HUES64 (cell line): ENCODE measurements at regions not wholly inside any gene's neighbourhood (a gene's known extent, or its start where the extent isn't known, plus 50 kb on each side); places are given as distances from the start of the nearest gene placed in this dataset.
"Not testable (repeated sequence)": the region's sequence is repeated elsewhere in the genome, so short reads cannot be mapped to it uniquely, and the experiment has no call there.

Experiments used
- H3K27ac ChIP-seq: 2 replicates; pipeline ENCODE4 v1.7.0; 2013; ENCODE audit warnings: low read depth, low read length, inconsistent platforms
- H3K27me3 ChIP-seq: 2 replicates; pipeline ENCODE4 v1.6.1; 2013; ENCODE audit warnings: mild to moderate bottlenecking, low read length; ENCODE audit not compliant: insufficient read depth
- H3K36me3 ChIP-seq: 2 replicates; pipeline ENCODE4 v1.6.1; 2013; ENCODE audit warnings: mild to moderate bottlenecking, low read length; ENCODE audit not compliant: insufficient read depth
- H3K4me1 ChIP-seq: 2 replicates; pipeline ENCODE4 v1.6.1; 2013; ENCODE audit warnings: mild to moderate bottlenecking, low read length, moderate library complexity; ENCODE audit not compliant: insufficient read depth
- H3K4me3 ChIP-seq: 2 replicates; pipeline ENCODE4 v1.5.1; 2013; ENCODE audit warnings: mild to moderate bottlenecking, low read length, moderate library complexity
- H3K9ac ChIP-seq: 2 replicates; pipeline ENCODE4 v1.6.1; 2013; ENCODE audit warnings: mild to moderate bottlenecking, low read depth, low read length
- H3K9me3 ChIP-seq: 2 replicates; pipeline ENCODE4 v1.6.1; 2013; ENCODE audit warnings: low read depth, low read length; ENCODE audit not compliant: insufficient read depth
- WGBS: fragments of 150-250, 120-280 bp; methylation state at CpG from one replicate; pipeline ENCODE4 v1.1.7; 2013; ENCODE audit warnings: missing lambda C conversion rate; 5-methylcytosine and 5-hydroxymethylcytosine counted together

DNA sequence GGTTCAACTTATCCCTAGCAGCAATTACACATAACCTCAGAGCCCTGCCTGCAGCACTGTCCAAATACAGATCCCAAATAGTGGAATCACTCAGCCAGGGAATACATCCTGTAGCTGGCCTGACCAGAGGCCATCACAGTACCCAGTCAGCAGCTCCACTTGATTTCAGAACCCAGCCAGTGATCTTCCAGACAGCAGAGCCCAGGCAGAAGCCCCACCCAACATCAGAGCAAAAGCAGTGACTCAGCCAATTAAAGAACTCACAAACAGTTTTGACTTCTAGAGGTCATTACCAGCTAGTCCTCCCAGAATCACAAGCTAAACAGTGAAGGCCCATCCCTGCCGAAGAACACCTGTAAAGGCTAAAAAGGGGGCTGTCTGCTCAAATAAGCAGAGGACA, 118.0 kb upstream of the SRD5A2 start:
- H3K9me3 ChIP-seq = peaks cover 68% of the 10 kb centered on the region
- H3K4me3 ChIP-seq = no peak overlapping the region
- no peaks in the 10 kb centered on the region for H3K27me3 ChIP-seq
- 88% methylated on average over 1 of the region's 1 CpG for WGBS
- H3K27ac ChIP-seq = no peak overlapping the region
- H3K36me3 ChIP-seq = no peaks in the 10 kb centered on the region
- H3K9ac ChIP-seq = no peak overlapping the region
- H3K4me1 ChIP-seq = no peaks in the 10 kb centered on the region

DNA sequence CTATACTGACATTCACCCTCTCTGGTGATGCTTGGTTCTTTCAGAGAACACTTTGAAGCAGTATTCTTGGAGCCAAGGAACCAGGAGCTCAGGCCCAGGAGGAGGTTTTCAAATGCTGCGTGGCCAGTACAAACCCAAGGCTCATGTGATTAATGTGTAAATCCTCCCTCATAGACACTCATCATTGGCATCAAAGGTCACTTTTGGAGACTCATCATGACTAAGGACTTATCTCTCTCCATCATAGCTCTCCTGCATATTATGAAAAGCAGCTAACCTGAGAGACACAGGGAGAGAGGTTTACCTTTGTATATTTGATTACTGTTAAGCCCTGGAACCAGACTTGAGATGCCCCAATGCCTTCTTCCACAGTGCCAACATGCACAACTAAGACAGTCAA, 115.3 kb upstream of the SRD5A2 start:
- WGBS = 83% methylated on average over 1 of the region's 1 CpG
- Histone ChIP-seq H3K9ac (no peak overlapping the region), H3K27ac (no peak overlapping the region), H3K27me3 (no peaks in the 10 kb centered on the region), H3K36me3 (no peaks in the 10 kb centered on the region), H3K4me1 (no peaks in the 10 kb centered on the region), H3K4me3 (no peak overlapping the region), H3K9me3 (peaks cover 85% of the 10 kb centered on the region)

DNA sequence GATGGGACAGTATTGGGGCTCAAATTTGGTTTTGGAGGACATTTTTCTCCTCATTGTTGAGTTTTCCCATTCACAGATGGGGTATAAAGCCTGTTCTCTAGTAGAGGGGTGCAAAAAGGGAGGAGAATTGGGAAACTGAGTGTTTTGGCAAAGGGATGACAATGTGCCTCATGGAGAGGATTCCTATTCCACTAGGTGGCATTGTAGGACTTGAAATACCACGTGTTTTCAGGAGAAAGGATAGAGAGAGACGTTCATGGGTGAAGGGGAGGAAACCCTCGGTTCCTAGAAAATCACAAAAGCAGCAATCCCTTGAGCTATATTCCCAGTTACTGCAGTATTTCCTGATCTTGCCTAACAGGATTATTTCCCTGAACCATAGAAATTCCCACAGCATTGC, 113.7 kb upstream of the SRD5A2 start:
- H3K9ac ChIP-seq = no peak overlapping the region
- no peak overlapping the region for H3K4me3 ChIP-seq
- H3K27ac ChIP-seq = no peak overlapping the region
- peaks cover 88% of the 10 kb centered on the region for H3K9me3 ChIP-seq
- WGBS = 70% methylated on average over 3 of the region's 3 CpGs
- no peaks in the 10 kb centered on the region for H3K27me3 ChIP-seq
- no peaks in the 10 kb centered on the region for H3K4me1 ChIP-seq
- no peaks in the 10 kb centered on the region for H3K36me3 ChIP-seq

DNA sequence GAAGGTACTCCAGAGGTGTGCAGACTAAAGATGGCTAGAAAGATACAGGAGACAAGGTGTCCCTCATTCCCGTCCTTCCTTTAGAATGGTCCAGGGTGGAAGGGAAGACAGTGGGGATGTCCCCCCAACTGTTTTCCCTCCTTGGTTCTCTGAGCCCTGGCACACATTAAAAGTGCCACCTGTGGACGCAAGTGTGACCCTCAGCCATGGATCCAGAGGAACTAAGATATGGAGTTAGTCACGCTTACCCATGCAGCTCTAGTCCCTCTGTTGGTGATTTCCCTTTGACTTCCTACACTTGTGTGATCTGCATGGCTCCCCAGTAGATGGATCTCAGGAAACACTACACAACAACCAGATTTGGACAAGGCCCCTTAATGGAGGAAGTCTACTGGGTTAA, 113.1 kb upstream of the SRD5A2 start:
- H3K36me3 ChIP-seq = no peaks in the 10 kb centered on the region
- no peaks in the 10 kb centered on the region for H3K27me3 ChIP-seq
- no peak overlapping the region for H3K9ac ChIP-seq
- H3K27ac ChIP-seq = no peak overlapping the region
- no peak overlapping the region for H3K4me3 ChIP-seq
- WGBS = 89% methylated on average over 3 of the region's 3 CpGs
- H3K9me3 ChIP-seq = peaks cover 87% of the 10 kb centered on the region
- no peaks in the 10 kb centered on the region for H3K4me1 ChIP-seq

DNA sequence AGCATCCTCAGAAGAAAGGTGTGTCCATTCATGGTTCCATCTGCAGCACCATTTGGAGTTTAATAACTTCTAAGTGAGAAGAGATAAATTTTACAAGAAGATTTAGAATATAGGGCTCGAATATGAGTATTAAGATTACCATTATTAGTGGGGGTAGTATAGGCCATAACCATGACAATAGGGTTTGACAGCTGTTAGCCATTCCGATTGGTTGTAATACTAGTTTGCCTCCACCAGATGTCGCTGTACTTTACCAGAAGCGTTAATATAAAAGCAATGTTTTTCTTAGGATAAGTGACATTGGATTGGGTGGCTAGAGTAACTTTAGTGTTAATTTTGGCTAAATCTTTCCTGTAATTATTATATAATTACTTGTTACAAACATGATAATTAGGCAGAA, 107.5 kb upstream of the SRD5A2 start:
- Histone ChIP-seq H3K27ac (no peak overlapping the region), H3K4me3 (no peak overlapping the region), H3K9ac (no peak overlapping the region), H3K36me3 (no peaks in the 10 kb centered on the region), H3K27me3 (no peaks in the 10 kb centered on the region), H3K4me1 (no peaks in the 10 kb centered on the region), H3K9me3 (peaks cover 79% of the 10 kb centered on the region)
- WGBS = 64% methylated on average over 4 of the region's 4 CpGs

DNA sequence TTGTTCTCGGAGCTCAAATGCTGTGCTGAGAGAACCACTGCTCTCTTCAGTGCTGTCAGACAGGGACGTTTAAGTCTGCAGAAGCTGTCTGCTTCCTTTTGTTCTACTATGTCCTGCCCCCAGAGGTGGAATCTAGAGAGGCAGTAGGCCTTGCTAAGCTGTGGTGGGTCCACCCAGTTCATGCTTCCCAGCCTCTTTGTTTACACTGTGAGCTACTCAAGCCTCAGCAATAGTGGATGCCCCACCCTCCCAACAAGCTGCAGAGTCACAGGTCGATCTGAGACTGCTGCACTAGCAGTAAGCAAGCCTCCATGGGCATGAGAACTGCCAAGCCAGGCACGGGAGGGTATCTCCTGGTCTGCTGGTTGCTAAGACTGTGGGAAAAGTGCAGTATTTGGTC, 102.8 kb upstream of the SRD5A2 start:
- not testable (repeated sequence) for H3K9ac ChIP-seq, H3K27ac ChIP-seq, H3K4me3 ChIP-seq, H3K36me3 ChIP-seq, H3K27me3 ChIP-seq, H3K4me1 ChIP-seq
- H3K9me3 ChIP-seq = peaks cover 41% of the 10 kb centered on the region
- 66% methylated on average over 4 of the region's 4 CpGs for WGBS

DNA sequence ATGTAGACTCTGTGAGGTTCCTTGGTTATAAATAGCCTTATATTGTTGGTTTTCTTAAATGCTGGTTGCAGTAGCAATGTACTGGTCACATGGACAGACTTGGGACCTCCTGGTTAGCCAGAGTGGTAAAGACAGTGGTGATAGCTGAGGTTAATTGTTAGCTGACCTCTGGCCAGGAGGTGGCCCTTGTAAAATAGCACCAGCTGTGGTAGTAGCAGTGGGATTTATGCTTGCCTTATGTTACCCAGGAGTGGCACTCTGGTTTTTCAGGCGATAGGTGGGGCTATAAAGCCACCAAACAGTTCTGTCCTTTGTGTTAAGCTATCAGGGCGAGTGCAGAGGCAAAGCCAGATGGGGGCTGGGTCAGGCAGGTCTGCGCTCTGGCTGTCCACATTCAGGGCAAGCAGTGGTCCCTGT, 94.8 kb upstream of the SRD5A2 start:
- Histone ChIP-seq H3K27ac (no peak overlapping the region), H3K4me3 (no peak overlapping the region)
- WGBS = 28% methylated on average over 3 of the region's 3 CpGs

DNA sequence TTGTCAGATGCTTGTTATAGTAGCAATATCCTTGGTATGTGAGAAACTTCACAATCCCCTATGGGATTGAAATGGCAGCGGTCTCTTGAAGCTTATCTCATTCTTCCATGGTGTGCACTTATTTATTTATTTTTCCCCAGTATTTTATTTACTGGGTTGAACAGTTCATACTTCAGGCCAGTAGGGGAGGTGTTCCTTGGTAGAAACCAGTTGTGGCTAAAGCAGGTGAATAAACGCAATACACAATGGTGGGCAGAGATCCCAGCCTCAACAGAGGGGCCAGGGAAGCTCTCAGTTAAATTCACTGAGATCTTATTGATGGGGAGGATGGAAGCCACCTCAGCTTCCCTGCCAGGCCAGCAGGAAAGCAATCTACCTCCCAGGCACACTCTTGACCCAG, 93.7 kb upstream of the SRD5A2 start:
- Histone ChIP-seq H3K27me3 (no peaks in the 10 kb centered on the region), H3K36me3 (no peaks in the 10 kb centered on the region), H3K4me1 (no peaks in the 10 kb centered on the region), H3K4me3 (no peak overlapping the region), H3K9me3 (no peaks in the 10 kb centered on the region; the same call in 1 of the 2 replicates), H3K27ac (no peak overlapping the region), H3K9ac (no peak overlapping the region)
- 94% methylated on average over 1 of the region's 2 CpGs for WGBS

More for the DNA sequence above, 94.8 kb upstream of the SRD5A2 start:
- no peaks in the 10 kb centered on the region for H3K4me1 ChIP-seq
- no peaks in the 10 kb centered on the region; the same call in 1 of the 2 replicates for H3K9me3 ChIP-seq
- H3K36me3 ChIP-seq = no peaks in the 10 kb centered on the region
- H3K27me3 ChIP-seq = no peaks in the 10 kb centered on the region
- H3K9ac ChIP-seq = no peak overlapping the region

DNA sequence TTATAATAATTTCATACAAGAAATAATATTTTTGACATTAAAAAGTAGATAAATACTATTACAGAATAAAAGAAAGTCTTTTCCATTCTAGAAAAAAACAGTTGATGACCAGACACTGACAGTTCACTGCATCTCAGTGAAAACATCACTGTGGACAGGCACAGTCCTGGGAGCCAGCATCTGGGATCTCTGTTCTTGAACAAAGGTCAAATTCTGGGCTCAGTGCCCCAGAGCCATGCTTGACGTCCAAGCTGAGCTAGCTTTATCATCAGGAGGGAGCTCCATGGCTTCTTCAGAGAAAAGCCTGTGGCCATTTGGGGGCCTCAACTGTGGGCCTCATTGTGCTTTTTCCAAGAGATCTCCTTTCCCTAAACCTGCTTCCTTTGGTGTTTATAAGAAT, 86.1 kb upstream of the SRD5A2 start:
- Histone ChIP-seq H3K9ac (no peak overlapping the region), H3K36me3 (no peaks in the 10 kb centered on the region), H3K4me1 (no peaks in the 10 kb centered on the region), H3K27me3 (no peaks in the 10 kb centered on the region), H3K4me3 (no peak overlapping the region), H3K27ac (no peak overlapping the region), H3K9me3 (no peaks in the 10 kb centered on the region)
- WGBS = 80% methylated on average over 1 of the region's 1 CpG

DNA sequence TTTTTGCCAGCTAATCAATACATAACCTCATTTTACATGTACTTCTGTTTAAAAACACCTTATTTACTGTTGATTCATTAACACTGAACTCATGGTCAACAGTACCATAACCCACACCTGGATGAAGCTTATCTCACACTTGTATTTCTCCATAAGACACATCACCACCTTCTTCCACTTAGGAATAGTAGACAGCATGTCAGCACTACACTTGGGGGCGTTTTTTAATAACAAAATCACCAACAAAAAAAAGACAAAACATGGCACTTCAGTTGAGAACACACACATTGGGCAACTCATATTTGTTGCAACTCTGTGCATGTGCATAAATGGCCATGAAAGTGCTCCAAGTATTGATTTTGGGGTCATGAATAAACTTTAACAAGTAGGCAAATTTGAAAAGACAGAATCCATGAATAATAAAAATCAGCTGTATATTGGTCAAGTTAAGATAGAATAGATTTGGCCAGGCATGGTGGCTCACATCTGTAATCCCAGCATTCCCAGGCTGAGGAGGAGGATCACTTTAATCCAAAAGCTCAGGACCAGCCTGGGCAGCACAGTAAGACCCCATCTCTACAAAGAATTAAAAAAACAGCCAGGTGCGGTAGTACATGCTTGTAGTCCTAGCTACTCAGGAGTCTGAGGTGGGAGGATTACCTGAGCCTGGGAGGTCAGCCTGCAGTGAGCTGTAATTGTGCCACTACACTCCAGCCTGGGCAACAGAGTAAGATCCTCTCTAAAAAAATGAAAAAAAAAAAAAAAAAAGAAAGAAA, 84.4 kb upstream of the SRD5A2 start:
- H3K4me3 ChIP-seq = no peak overlapping the region
- H3K27me3 ChIP-seq = no peaks in the 10 kb centered on the region
- WGBS = 88% methylated on average over 2 of the region's 2 CpGs
- H3K27ac ChIP-seq = no peak overlapping the region
- no peaks in the 10 kb centered on the region for H3K4me1 ChIP-seq
- no peaks in the 10 kb centered on the region for H3K36me3 ChIP-seq
- no peak overlapping the region for H3K9ac ChIP-seq
- H3K9me3 ChIP-seq = no peaks in the 10 kb centered on the region

DNA sequence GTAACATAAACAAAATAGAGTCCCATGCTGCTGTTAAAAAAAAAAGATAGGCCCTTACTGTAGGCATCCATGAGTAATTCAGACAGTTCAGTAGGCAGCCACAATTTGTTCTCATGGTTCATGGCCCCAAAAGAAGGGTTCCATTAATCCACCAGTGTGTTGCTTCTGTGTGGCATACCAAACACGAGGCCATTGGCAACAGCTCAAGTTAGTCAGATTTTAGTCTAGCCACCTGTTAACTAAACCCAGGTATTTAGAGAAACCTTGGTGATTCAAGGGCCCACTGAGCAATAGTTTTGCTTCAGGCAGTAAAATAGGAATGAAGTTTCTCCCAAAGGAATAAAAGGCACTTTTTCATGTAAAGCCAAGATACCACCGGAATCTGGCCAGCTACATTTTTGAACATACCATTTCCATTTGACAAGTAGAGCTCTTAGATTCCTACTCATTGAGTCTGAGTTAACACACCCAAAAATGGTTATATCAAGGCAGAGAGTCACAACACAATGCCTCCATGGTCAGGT, 80.1 kb upstream of the SRD5A2 start:
- no peaks in the 10 kb centered on the region for H3K4me1 ChIP-seq
- no peak overlapping the region for H3K9ac ChIP-seq
- no peaks in the 10 kb centered on the region for H3K36me3 ChIP-seq
- no peaks in the 10 kb centered on the region for H3K9me3 ChIP-seq
- no peak overlapping the region for H3K27ac ChIP-seq
- no peak overlapping the region for H3K4me3 ChIP-seq
- H3K27me3 ChIP-seq = no peaks in the 10 kb centered on the region
- 81% methylated on average over 2 of the region's 2 CpGs for WGBS

DNA sequence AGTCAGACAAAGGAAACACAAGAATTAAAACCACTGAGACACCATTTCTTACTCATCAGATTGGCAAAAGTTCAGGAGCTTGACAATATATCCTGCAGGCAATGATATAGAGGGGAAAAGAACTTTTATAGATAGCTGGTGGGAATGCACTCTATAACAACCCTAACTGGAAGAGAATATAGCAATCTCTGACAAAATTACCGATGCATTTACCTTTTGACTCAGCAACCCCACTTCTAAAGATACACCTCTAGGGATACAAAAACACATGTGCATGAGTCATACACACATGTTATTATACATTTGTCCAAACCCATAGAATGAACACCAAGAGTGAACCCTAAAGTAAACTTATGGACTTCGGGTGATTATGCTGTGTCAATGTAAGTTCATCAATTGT, 79.4 kb upstream of the SRD5A2 start:
- no peaks in the 10 kb centered on the region for H3K27me3 ChIP-seq
- H3K36me3 ChIP-seq = no peaks in the 10 kb centered on the region
- H3K27ac ChIP-seq = no peak overlapping the region
- H3K9ac ChIP-seq = no peak overlapping the region
- 92% methylated on average over 2 of the region's 2 CpGs for WGBS
- H3K4me1 ChIP-seq = no peaks in the 10 kb centered on the region
- H3K9me3 ChIP-seq = no peaks in the 10 kb centered on the region
- no peak overlapping the region for H3K4me3 ChIP-seq
